Uterus (tissue), 2 donors: ENCODE measurements at regions not wholly inside any gene's neighbourhood (a gene's known extent, or its start where the extent isn't known, plus 50 kb on each side); places are given as distances from the start of the nearest gene placed in this dataset.

Experiments used
- CTCF ChIP-seq, 4 experiments: fragments of 200-600 bp in 2 of 4; fragments of 450-650 bp in 2 of 4; sonication (generic) in 2 of 4; IDR thresholded peaks; one replicate each; pipeline ENCODE4 v1.5.1; 2016 to 2019; ENCODE audit warnings: antibody characterized with exemption in 4 of 4, mild to moderate bottlenecking in 2 of 4, moderate library complexity in 1 of 4
- POLR2A ChIP-seq, 2 donors: fragments of 450-650 bp; IDR thresholded peaks; one replicate each; pipeline ENCODE4 v1.6.1; 2016; ENCODE audit warnings: antibody characterized with exemption in 2 of 2, mild to moderate bottlenecking in 1 of 2, moderate library complexity in 1 of 2

DNA sequence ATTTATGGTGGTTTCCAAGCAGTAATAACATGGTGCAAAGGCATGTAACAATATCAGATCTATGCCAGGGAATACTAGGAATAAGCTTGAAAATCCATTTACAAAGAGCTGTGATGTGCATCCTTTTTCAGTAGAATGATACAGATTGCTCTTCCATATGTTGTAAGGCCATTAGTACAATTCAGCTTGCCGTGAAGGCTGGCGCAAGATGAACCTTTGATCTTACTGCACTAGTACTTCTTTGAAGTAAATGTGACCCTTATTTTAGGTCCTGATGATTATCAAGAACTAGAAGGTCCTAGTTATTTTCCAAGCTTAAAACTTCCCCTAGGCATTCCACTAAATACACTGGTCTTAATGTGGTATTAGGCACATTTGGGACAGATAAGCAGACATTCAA, 210.1 kb upstream of the CD96 start:
- TF ChIP-seq CTCF (IDR thresholded peaks at IDR 0.05) (no peak), POLR2A (IDR thresholded peaks at IDR 0.05) (no peak)
